Fibroblast of lung (primary cell): ENCODE measurements at regions not wholly inside any gene's neighbourhood (a gene's known extent, or its start where the extent isn't known, plus 50 kb on each side); places are given as distances from the start of the nearest gene placed in this dataset.
A peak's percentile ranks its signal among the peaks of the same experiment; 100 is the strongest.

Experiments
- DNase-seq, 2 donors: peaks; one replicate each; pipeline versions ENCODE4 v3.0.0 to v3.0.0-alpha.2; 2010; ENCODE audit warnings: low read depth in 2 of 2
- H2AFZ ChIP-seq: 2 replicates; pipeline ENCODE4 v1.5.1; 2012; ENCODE audit warnings: low read length, control low read depth, inconsistent platforms
- H3K27ac ChIP-seq: 2 replicates; pipeline ENCODE4 v1.5.1; 2011; ENCODE audit warnings: low read length, control low read depth; ENCODE audit not compliant: insufficient read depth
- H3K27me3 ChIP-seq: 2 replicates; pipeline ENCODE4 v1.5.1; 2011; ENCODE audit warnings: mild to moderate bottlenecking, low read length; ENCODE audit not compliant: control insufficient read depth, insufficient read depth
- H3K36me3 ChIP-seq: 2 replicates; pipeline ENCODE4 v1.5.1; 2011; ENCODE audit warnings: low read length; ENCODE audit not compliant: control insufficient read depth, insufficient read depth
- H3K4me1 ChIP-seq: 2 replicates; pipeline ENCODE4 v1.5.1; 2011; ENCODE audit warnings: low read length; ENCODE audit not compliant: control insufficient read depth, insufficient read depth; ENCODE audit errors: extremely low read depth
- H3K4me2 ChIP-seq: 2 replicates; pipeline ENCODE4 v1.5.1; 2011; ENCODE audit warnings: low read length, control low read depth; ENCODE audit not compliant: insufficient read depth; ENCODE audit errors: extremely low read depth
- H3K4me3 ChIP-seq, 4 experiments: fragments of 200-600 bp in 1 of 4; sonication (generic) in 1 of 4; replicated peaks in 1 of 4; 2 replicates each; pipeline ENCODE4 v1.5.1; 2011 to 2016; ENCODE audit warnings: low read length in 4 of 4, low read depth in 3 of 4, mild to moderate bottlenecking in 3 of 4, control low read depth in 2 of 4, inconsistent platforms in 1 of 4, mixed read lengths in 1 of 4; ENCODE audit not compliant: insufficient read depth in 1 of 4; ENCODE audit errors: control extremely low read depth in 1 of 4
- H3K79me2 ChIP-seq: 2 replicates; pipeline ENCODE4 v1.5.1; 2012; ENCODE audit warnings: mild to moderate bottlenecking, low read length, inconsistent platforms; ENCODE audit not compliant: control insufficient read depth, insufficient read depth
- H3K9ac ChIP-seq: 2 replicates; pipeline ENCODE4 v1.5.1; 2011; ENCODE audit warnings: mild to moderate bottlenecking, low read length, control low read depth; ENCODE audit not compliant: insufficient read depth
- H3K9me3 ChIP-seq: 2 replicates; pipeline ENCODE4 v1.5.1; 2012; ENCODE audit warnings: low read depth, low read length; ENCODE audit not compliant: control insufficient read depth, insufficient read depth
- H4K20me1 ChIP-seq: 2 replicates; pipeline ENCODE4 v1.5.1; 2011; ENCODE audit warnings: low read length; ENCODE audit not compliant: control insufficient read depth, insufficient read depth; ENCODE audit errors: extremely low read depth
- EZH2 ChIP-seq: IDR thresholded peaks from 2 replicates; pipeline ENCODE4 v1.5.1; 2012; ENCODE audit warnings: low read length, control low read depth, mild to moderate bottlenecking; ENCODE audit errors: missing control alignments
- TF ChIP-seq, protein P1 (sequence below), 2 donors: IDR thresholded peaks in 1 of 2; conservative IDR thresholded peaks in 1 of 2; 1 replicate in 1 of 2; 2 replicates in 1 of 2; pipeline ENCODE4 v1.5.1; 2011 to 2012; ENCODE audit warnings: low read length in 2 of 2, control low read depth in 1 of 2, inconsistent platforms in 1 of 2, low read depth in 1 of 2, mild to moderate bottlenecking in 1 of 2

DNA sequence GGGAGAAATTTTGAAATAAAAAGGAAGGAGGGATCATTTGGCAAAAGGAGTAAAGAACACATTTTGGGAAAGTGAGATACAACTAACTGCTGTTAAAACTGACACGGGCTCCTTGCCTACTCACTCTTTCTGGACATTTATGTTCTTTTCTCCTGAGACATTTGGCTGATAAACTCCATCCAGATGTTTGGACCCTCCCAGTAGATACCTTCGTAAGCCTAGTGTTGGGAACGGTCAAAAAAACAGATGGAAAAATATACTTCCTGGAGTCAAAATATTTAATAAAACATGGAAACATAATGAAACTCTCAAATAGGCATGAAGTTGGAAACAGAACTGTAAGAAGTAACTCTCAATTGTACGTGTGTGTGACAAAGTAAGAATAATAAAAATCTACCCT, 360.1 kb upstream of the RIOK2 start:
- TF ChIP-seq, protein P1, sequence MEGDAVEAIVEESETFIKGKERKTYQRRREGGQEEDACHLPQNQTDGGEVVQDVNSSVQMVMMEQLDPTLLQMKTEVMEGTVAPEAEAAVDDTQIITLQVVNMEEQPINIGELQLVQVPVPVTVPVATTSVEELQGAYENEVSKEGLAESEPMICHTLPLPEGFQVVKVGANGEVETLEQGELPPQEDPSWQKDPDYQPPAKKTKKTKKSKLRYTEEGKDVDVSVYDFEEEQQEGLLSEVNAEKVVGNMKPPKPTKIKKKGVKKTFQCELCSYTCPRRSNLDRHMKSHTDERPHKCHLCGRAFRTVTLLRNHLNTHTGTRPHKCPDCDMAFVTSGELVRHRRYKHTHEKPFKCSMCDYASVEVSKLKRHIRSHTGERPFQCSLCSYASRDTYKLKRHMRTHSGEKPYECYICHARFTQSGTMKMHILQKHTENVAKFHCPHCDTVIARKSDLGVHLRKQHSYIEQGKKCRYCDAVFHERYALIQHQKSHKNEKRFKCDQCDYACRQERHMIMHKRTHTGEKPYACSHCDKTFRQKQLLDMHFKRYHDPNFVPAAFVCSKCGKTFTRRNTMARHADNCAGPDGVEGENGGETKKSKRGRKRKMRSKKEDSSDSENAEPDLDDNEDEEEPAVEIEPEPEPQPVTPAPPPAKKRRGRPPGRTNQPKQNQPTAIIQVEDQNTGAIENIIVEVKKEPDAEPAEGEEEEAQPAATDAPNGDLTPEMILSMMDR (conservative IDR thresholded peaks at IDR 0.05 in 1 of 2, IDR thresholded peaks at IDR 0.05 in 1 of 2; ENCODE audit: low read depth in 1 of 2, low read length in 2 of 2) = no peak
- TF ChIP-seq EZH2 = no peak

DNA sequence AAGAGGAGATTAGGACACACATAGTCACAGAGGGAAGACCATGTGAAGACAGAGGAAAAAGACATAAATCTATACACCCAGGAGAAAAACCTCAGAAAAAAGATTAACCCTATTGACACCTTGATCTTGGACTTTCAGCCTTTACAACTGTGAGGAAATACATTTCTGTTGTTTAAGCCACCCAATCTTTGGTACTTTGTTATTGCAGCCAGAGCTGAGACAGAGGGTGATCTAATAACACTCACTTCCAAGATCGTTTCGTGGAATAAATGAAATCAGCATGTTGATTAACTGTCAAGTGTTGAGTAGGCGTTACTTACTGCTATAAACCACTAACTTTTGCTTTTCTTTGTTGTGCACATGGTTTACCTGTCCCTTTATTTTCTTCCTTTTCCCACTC, 361.2 kb upstream of the RIOK2 start:
- H3K4me3 ChIP-seq = no peak overlapping the region
- no peak overlapping the region for H3K9ac ChIP-seq
- H3K4me2 ChIP-seq = peak overlapping the region; percentile 17
- no peaks in the 10 kb centered on the region for H3K79me2 ChIP-seq
- H3K9me3 ChIP-seq = no peaks in the 10 kb centered on the region
- no peaks in the 10 kb centered on the region for H4K20me1 ChIP-seq
- no peak overlapping the region for H3K27ac ChIP-seq
- TF ChIP-seq EZH2 = no peak
- TF ChIP-seq, protein P1 (conservative IDR thresholded peaks at IDR 0.05 in 1 of 2, IDR thresholded peaks at IDR 0.05 in 1 of 2; ENCODE audit: low read depth in 1 of 2, low read length in 2 of 2) = no peak
- no peaks in the 10 kb centered on the region for H3K27me3 ChIP-seq
- no peak overlapping the region for H2AFZ ChIP-seq
- H3K4me1 ChIP-seq = no peaks in the 10 kb centered on the region
- H3K36me3 ChIP-seq = no peaks in the 10 kb centered on the region
- no peak for DNase-seq

More for the DNA sequence above, 360.1 kb upstream of the RIOK2 start:
- Histone ChIP-seq H3K27me3 (no peaks in the 10 kb centered on the region), H3K79me2 (no peaks in the 10 kb centered on the region), H3K9ac (no peak overlapping the region), H3K36me3 (no peaks in the 10 kb centered on the region), H3K4me1 (no peaks in the 10 kb centered on the region), H4K20me1 (no peaks in the 10 kb centered on the region), H3K4me2 (no peak overlapping the region), H3K27ac (no peak overlapping the region), H3K4me3 (no peak overlapping the region), H3K9me3 (no peaks in the 10 kb centered on the region), H2AFZ (no peak overlapping the region)
- DNase-seq = no peak

DNA sequence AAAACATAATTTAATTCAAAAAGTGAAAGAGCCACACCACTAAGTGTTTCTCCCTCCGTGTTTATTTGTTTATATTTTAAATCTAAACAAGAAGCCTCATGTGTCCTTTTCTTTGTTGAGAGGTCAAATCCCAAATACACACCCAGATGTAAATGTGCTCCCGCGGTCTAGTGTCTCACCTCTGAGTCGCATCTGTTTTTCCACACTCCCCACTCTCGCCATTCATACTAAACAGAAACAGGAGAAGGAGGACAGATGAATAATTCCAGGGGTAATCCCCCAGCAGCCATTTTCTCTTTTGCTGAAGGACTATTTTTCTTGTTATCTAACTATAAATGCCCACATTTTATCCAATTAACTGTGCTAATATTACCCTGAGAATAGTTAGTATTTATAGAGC, 361.6 kb upstream of the RIOK2 start:
- Histone ChIP-seq H3K9ac (no peak overlapping the region), H3K9me3 (no peaks in the 10 kb centered on the region), H3K4me1 (no peaks in the 10 kb centered on the region), H3K4me2 (no peak overlapping the region), H2AFZ (no peak overlapping the region), H3K4me3 (no peak overlapping the region), H3K27me3 (no peaks in the 10 kb centered on the region), H4K20me1 (no peaks in the 10 kb centered on the region), H3K27ac (no peak overlapping the region), H3K79me2 (no peaks in the 10 kb centered on the region), H3K36me3 (no peaks in the 10 kb centered on the region)
- no peak for DNase-seq
- no peak for TF ChIP-seq EZH2
- TF ChIP-seq, protein P1 (conservative IDR thresholded peaks at IDR 0.05 in 1 of 2, IDR thresholded peaks at IDR 0.05 in 1 of 2; ENCODE audit: low read depth in 1 of 2, low read length in 2 of 2) = no peak
